Common myeloid progenitor, CD34-positive (primary cell): ENCODE measurements at regions not wholly inside any gene's neighbourhood (a gene's known extent, or its start where the extent isn't known, plus 50 kb on each side); places are given as distances from the start of the nearest gene placed in this dataset.
"Not testable (repeated sequence)": the region's sequence is repeated elsewhere in the genome, so short reads cannot be mapped to it uniquely, and the experiment has no call there.

Experiments
- CTCF ChIA-PET: fragments of 350-600 bp; sonication (Branson Sonifier 250); formaldehyde crosslinking; loops from one replicate; lab custom pipeline; 2021; ENCODE audit warnings: antibody characterized with exemption; lab: Charles Lee
- POLR2A ChIA-PET: fragments of 350-600 bp; sonication (Branson Sonifier 250); formaldehyde crosslinking; loops from one replicate; lab custom pipeline; 2021; ENCODE audit warnings: antibody characterized with exemption; lab: Charles Lee
- DNase-seq, 3 donors: peaks; one replicate each; pipeline versions ENCODE4 v3.0.0 to v3.0.0-alpha.2; 2013
- H3K27ac ChIP-seq, 2 experiments: 1 replicate in 1 of 2; 2 replicates in 1 of 2; pipeline ENCODE4 v1.7.0; 2013; ENCODE audit warnings: inconsistent platforms in 2 of 2, low read length in 2 of 2, mild to moderate bottlenecking in 2 of 2, low read depth in 1 of 2, moderate library complexity in 1 of 2; ENCODE audit not compliant: severe bottlenecking in 2 of 2, insufficient read depth in 1 of 2, poor library complexity in 1 of 2
- H3K27me3 ChIP-seq, 5 experiments: replicated peaks in 2 of 5; 1 replicate in 3 of 5; 2 replicates in 2 of 5; pipeline versions ENCODE4 v1.6.1 to v1.7.0; 2013; ENCODE audit warnings: low read length in 4 of 5, mild to moderate bottlenecking in 2 of 5, moderate library complexity in 2 of 5, inconsistent platforms in 1 of 5; ENCODE audit not compliant: insufficient read depth in 5 of 5, control insufficient read depth in 4 of 5
- H3K36me3 ChIP-seq, 4 experiments: 1 replicate in 2 of 4; 2 replicates in 2 of 4; pipeline versions ENCODE4 v1.6.1 to v1.7.0; 2013; ENCODE audit warnings: low read length in 3 of 4, control low read depth in 1 of 4, mild to moderate bottlenecking in 1 of 4; ENCODE audit not compliant: control insufficient read depth in 4 of 4, insufficient read depth in 4 of 4
- H3K4me1 ChIP-seq, 4 experiments: 1 replicate in 3 of 4; 2 replicates in 1 of 4; pipeline versions ENCODE4 v1.6.1 to v1.7.1; 2013; ENCODE audit warnings: low read length in 3 of 4, mild to moderate bottlenecking in 3 of 4, control low read depth in 1 of 4, inconsistent platforms in 1 of 4, moderate library complexity in 1 of 4; ENCODE audit not compliant: control insufficient read depth in 4 of 4, insufficient read depth in 4 of 4; ENCODE audit errors: control extremely low read depth in 1 of 4
- H3K4me3 ChIP-seq, 7 experiments: 1 replicate in 4 of 7; 2 replicates in 3 of 7; pipeline versions ENCODE4 v1.5.1 to v1.7.0; 2013; ENCODE audit warnings: mild to moderate bottlenecking in 7 of 7, low read length in 6 of 7, moderate library complexity in 6 of 7, inconsistent platforms in 2 of 7, low read depth in 2 of 7, control low read depth in 1 of 7; ENCODE audit not compliant: insufficient read depth in 4 of 7, control insufficient read depth in 1 of 7; ENCODE audit errors: extremely low read depth in 1 of 7
- H3K9me3 ChIP-seq, 5 experiments: 1 replicate in 4 of 5; 2 replicates in 1 of 5; pipeline versions ENCODE4 v1.6.1 to v1.7.1; 2013; ENCODE audit warnings: low read length in 4 of 5, mild to moderate bottlenecking in 2 of 5, inconsistent platforms in 1 of 5, low read depth in 1 of 5, moderate library complexity in 1 of 5; ENCODE audit not compliant: control insufficient read depth in 4 of 5, insufficient read depth in 2 of 5; ENCODE audit errors: control extremely low read depth in 1 of 5
- WGBS: methylation state at CpG from one replicate; pipeline ENCODE4 v1.1.5; 2013; ENCODE audit not compliant: insufficient coverage; 5-methylcytosine and 5-hydroxymethylcytosine counted together

GRCh38 chr9:16063241-16063591, 510.4 kb downstream of the CCDC171 start:
- DNase-seq = no peak
- no peaks in the 10 kb centered on the region for H3K27me3 ChIP-seq
- peaks cover 0 to 5% (median 5%) of the 10 kb centered on the region in 4 experiments for H3K4me1 ChIP-seq
- no peak overlapping the region for H3K27ac ChIP-seq
- no peaks in the 10 kb centered on the region for H3K36me3 ChIP-seq
- no peaks in the 10 kb centered on the region for H3K9me3 ChIP-seq
- POLR2A ChIA-PET = no interaction called here
- WGBS = 100% methylated on average over 5 of the region's 5 CpGs
- CTCF ChIA-PET = interaction anchor here (1.3 kb wide), 1 partner anchor 70 kb away, joined by 3 read pairs; no protein-coding TSS in a partner anchor
- no peak overlapping the region for H3K4me3 ChIP-seq

GRCh38 chr9:16064771-16065170, 511.9 kb downstream of the CCDC171 start:
- H3K27me3 ChIP-seq = no peaks in the 10 kb centered on the region
- 92% methylated on average over 7 of the region's 8 CpGs for WGBS
- no peak overlapping the region for H3K4me3 ChIP-seq
- no peak for DNase-seq
- no peaks in the 10 kb centered on the region for H3K9me3 ChIP-seq
- no peaks in the 10 kb centered on the region for H3K36me3 ChIP-seq
- peaks cover 0 to 4% (median under 1%) of the 10 kb centered on the region in 4 experiments for H3K4me1 ChIP-seq
- ChIA-PET CTCF (interaction anchor here (0.8 to 1.3 kb wide), 2 partner anchors 21 to 192 kb away, joined by 3 read pairs; no protein-coding TSS in a partner anchor), POLR2A (no interaction called here)
- H3K27ac ChIP-seq = no peak overlapping the region

DNA sequence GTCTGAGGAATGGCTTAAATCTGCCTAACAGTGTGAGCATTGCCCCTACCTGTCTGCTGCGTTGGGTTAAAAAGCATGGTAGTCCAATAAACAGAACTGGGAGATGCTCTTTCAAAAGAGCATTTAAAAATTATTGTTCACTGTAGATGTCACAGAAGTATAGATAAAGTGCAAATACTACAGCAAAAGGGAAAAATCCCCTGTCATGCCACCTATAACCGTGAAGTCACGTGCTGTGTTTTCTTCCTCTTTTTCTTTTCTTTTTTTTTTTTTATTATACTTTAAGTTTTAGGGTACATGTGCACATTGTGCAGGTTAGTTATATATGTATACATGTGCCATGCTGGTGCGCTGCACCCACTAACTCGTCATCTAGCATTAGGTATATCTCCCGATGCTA, 513.4 kb downstream of the CCDC171 start:
- H3K9me3 ChIP-seq, H3K4me1 ChIP-seq, H3K36me3 ChIP-seq, H3K4me3 ChIP-seq, H3K27ac ChIP-seq, H3K27me3 ChIP-seq, CTCF ChIA-PET: not testable (repeated sequence)
- no CpG with 5 or more reads among the region's 6 CpGs for WGBS
- POLR2A ChIA-PET = interaction anchor here (0.6 kb wide), 1 partner anchor 1236 kb away, joined by 3 read pairs; no protein-coding TSS in a partner anchor
- DNase-seq = peak in 2 of 3 donors; percentile 55 to 61

GRCh38 chr9:16068476-16068875, 515.6 kb downstream of the CCDC171 start:
- DNase-seq = no peak
- no peaks in the 10 kb centered on the region for H3K27me3 ChIP-seq
- peaks cover 0 to 5% (median 0%) of the 10 kb centered on the region in 5 experiments for H3K9me3 ChIP-seq
- ChIA-PET POLR2A (no interaction called here), CTCF (no interaction called here)
- no peaks in the 10 kb centered on the region for H3K36me3 ChIP-seq
- H3K27ac ChIP-seq = no peak overlapping the region
- WGBS = 98% methylated on average over 8 of the region's 9 CpGs
- H3K4me3 ChIP-seq = no peak overlapping the region
- H3K4me1 ChIP-seq = peaks cover 0 to 4% (median under 1%) of the 10 kb centered on the region in 4 experiments

DNA sequence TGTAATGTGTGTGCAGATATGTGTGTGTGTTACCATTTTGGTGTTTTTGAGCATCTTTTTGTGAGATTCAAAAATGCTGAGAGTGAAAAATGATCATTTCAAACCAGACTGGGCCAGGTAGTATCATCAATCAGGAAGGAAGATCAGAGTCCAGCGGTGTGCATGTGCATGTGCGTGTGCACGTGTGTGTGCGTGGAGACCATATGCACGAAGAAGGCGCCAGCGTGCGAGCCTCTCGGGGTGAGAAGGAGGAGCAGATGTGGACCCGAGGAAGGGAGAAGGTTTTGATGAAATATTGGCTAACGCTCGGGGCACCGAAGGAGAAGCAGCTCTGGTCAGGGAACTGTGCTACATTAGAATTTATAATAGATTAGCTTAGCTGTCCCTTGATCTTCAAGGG, 516.4 kb downstream of the CCDC171 start:
- POLR2A ChIA-PET = no interaction called here
- Histone ChIP-seq H3K4me3 (no peak overlapping the region), H3K27ac (no peak overlapping the region), H3K36me3 (no peaks in the 10 kb centered on the region), H3K4me1 (peaks cover 0 to 4% (median under 1%) of the 10 kb centered on the region in 4 experiments), H3K27me3 (no peaks in the 10 kb centered on the region), H3K9me3 (peaks cover 0 to 5% (median 0%) of the 10 kb centered on the region in 5 experiments)
- WGBS = 97% methylated on average over 13 of the region's 13 CpGs
- CTCF ChIA-PET = interaction anchor here (0.9 to 2.0 kb wide), 2 partner anchors 11 to 39 kb away, joined by 3 to 4 read pairs; no protein-coding TSS in a partner anchor
- no peak for DNase-seq

- Histone ChIP-seq H3K9me3 (peaks cover 0 to 5% (median 0%) of the 10 kb centered on the region in 5 experiments), H3K27ac (no peak overlapping the region), H3K4me1 (peaks cover 0 to 4% (median 2%) of the 10 kb centered on the region in 4 experiments), H3K27me3 (no peaks in the 10 kb centered on the region), H3K36me3 (no peaks in the 10 kb centered on the region), H3K4me3 (no peak overlapping the region)
- WGBS = 97% methylated on average over 13 of the region's 14 CpGs
- ChIA-PET CTCF (interaction anchor here (0.9 to 2.0 kb wide), 2 partner anchors 12 to 40 kb away, joined by 3 to 4 read pairs; no protein-coding TSS in a partner anchor), POLR2A (no interaction called here)
- no peak for DNase-seq
Measured at GRCh38 chr9:16069671-16070454, 517.0 kb downstream of the CCDC171 start.
